ENCODE measurements at regions not wholly inside any gene's neighbourhood (a gene's known extent, or its start where the extent isn't known, plus 50 kb on each side); places are given as distances from the start of the nearest gene placed in this dataset.

GRCh38 chrX:22366166-22366702 lies 93.5 kb downstream of the CBLL2 start:
- TF ChIP-seq CTCF (IDR thresholded peaks at IDR 0.05; ENCODE audit: extremely low read depth, missing control alignments): no peak
- no peak for DNase-seq (ENCODE audit: low spot score)

- DNase-seq (ENCODE audit: low spot score): no peak
Measured at GRCh38 chrX:22366906-22367305, 94.2 kb downstream of the CBLL2 start.

GRCh38 chrX:22373094-22373493 lies 100.4 kb downstream of the CBLL2 start:
- no peak for DNase-seq (ENCODE audit: low spot score)
- no peak for TF ChIP-seq CTCF (IDR thresholded peaks at IDR 0.05; ENCODE audit: extremely low read depth, missing control alignments)

More at GRCh38 chrX:22366906-22367305, 94.2 kb downstream of the CBLL2 start:
- no peak for TF ChIP-seq CTCF (IDR thresholded peaks at IDR 0.05; ENCODE audit: extremely low read depth, missing control alignments)

GRCh38 chrX:22373766-22374165 lies 101.1 kb downstream of the CBLL2 start:
- no peak for TF ChIP-seq CTCF (IDR thresholded peaks at IDR 0.05; ENCODE audit: extremely low read depth, missing control alignments)

GRCh38 chrX:22376369-22376768 lies 103.7 kb downstream of the CBLL2 start:
- no peak for DNase-seq (ENCODE audit: low spot score)
- TF ChIP-seq CTCF (IDR thresholded peaks at IDR 0.05; ENCODE audit: extremely low read depth, missing control alignments): no peak

More at GRCh38 chrX:22373766-22374165, 101.1 kb downstream of the CBLL2 start:
- no peak for DNase-seq (ENCODE audit: low spot score)

- DNase-seq (ENCODE audit: low spot score): no peak
- no peak for TF ChIP-seq CTCF (IDR thresholded peaks at IDR 0.05; ENCODE audit: extremely low read depth, missing control alignments)
Measured at GRCh38 chrX:22378296-22378695, 105.6 kb downstream of the CBLL2 start.

- DNase-seq (ENCODE audit: low spot score): no peak
Measured at GRCh38 chrX:22383988-22384387, 111.3 kb downstream of the CBLL2 start.

More at GRCh38 chrX:22383988-22384387, 111.3 kb downstream of the CBLL2 start:
- TF ChIP-seq CTCF (IDR thresholded peaks at IDR 0.05; ENCODE audit: extremely low read depth, missing control alignments): no peak
